ENCODE measurements at regions not wholly inside any gene's neighbourhood (a gene's known extent, or its start where the extent isn't known, plus 50 kb on each side); places are given as distances from the start of the nearest gene placed in this dataset.
A peak's percentile ranks its signal among the peaks of the same experiment; 100 is the strongest.

DNA sequence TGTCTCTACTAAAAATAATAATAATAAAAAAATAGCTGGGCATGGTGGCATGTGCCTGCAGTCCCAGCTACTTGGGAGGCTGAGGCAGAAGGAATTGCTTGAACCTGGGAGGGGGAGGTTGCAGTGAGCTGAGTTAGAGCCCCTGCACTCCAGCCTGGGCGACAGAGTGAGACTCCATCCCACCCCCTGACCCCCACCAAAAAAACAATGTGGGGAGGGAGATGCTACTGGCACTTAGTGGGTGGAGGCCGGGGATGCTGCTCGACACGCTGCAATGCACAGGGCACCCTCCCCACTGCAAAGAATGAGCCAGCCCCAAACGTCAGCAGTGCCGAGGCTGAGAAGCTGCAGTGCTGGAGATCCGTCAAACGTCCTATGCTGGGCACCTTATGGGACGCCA lies 77.5 kb upstream of the MAP1LC3B2 start:
- intact Hi-C loops (cut with DNase I) = no loop called here
- Histone ChIP-seq H3K36me3 (replicated peaks in 1 of 2) (no peaks in the 10 kb centered on the region), H3K4me1 (replicated peaks in 1 of 2) (no peaks in the 10 kb centered on the region), H3K27ac (no peak overlapping the region), H3K4me3 (no peak overlapping the region), H3K9me3 (replicated peaks in 1 of 3) (no peaks in the 10 kb centered on the region), H3K27me3 (no peaks in the 10 kb centered on the region)
- WGBS, 4 donors = 65 to 81% (median 70%) methylated on average over 6 to 9 of the region's 9 CpGs
- DNase-seq = no peak
- TF ChIP-seq POLR2A (IDR thresholded peaks at IDR 0.05) = no peak

DNA sequence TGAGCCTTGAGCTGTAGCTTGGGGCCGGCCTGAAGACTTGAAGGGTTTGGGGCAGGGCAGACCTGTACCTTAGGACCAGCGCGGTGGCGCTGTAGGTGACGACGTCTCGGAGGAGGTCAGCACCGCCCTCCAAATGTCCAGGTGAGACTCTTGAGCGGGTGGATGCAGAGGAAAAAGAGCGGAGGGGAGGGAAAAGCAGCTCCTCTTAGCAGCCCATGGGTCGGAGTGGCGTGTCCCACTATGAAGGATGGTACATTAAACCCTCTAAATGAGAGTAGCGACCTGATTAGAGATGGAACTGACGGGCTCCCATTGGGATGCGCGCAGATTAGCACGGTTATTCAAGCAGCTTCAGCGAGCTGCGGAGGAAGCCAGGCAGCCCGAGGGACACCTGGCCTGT lies 77.0 kb upstream of the MAP1LC3B2 start:
- no peaks in the 10 kb centered on the region for H3K36me3 ChIP-seq (replicated peaks in 1 of 2)
- no peaks in the 10 kb centered on the region for H3K9me3 ChIP-seq (replicated peaks in 1 of 3)
- TF ChIP-seq, protein P1, sequence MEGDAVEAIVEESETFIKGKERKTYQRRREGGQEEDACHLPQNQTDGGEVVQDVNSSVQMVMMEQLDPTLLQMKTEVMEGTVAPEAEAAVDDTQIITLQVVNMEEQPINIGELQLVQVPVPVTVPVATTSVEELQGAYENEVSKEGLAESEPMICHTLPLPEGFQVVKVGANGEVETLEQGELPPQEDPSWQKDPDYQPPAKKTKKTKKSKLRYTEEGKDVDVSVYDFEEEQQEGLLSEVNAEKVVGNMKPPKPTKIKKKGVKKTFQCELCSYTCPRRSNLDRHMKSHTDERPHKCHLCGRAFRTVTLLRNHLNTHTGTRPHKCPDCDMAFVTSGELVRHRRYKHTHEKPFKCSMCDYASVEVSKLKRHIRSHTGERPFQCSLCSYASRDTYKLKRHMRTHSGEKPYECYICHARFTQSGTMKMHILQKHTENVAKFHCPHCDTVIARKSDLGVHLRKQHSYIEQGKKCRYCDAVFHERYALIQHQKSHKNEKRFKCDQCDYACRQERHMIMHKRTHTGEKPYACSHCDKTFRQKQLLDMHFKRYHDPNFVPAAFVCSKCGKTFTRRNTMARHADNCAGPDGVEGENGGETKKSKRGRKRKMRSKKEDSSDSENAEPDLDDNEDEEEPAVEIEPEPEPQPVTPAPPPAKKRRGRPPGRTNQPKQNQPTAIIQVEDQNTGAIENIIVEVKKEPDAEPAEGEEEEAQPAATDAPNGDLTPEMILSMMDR (IDR thresholded peaks at IDR 0.05) = no peak
- H3K4me1 ChIP-seq (replicated peaks in 1 of 2) = no peaks in the 10 kb centered on the region
- H3K27ac ChIP-seq = no peak overlapping the region
- WGBS, 4 donors = 72 to 84% (median 78%) methylated on average over 20 of the region's 20 CpGs
- no peak overlapping the region for H3K4me3 ChIP-seq
- intact Hi-C loops (cut with DNase I) = no loop called here
- no peak for DNase-seq
- H3K27me3 ChIP-seq = no peaks in the 10 kb centered on the region

DNA sequence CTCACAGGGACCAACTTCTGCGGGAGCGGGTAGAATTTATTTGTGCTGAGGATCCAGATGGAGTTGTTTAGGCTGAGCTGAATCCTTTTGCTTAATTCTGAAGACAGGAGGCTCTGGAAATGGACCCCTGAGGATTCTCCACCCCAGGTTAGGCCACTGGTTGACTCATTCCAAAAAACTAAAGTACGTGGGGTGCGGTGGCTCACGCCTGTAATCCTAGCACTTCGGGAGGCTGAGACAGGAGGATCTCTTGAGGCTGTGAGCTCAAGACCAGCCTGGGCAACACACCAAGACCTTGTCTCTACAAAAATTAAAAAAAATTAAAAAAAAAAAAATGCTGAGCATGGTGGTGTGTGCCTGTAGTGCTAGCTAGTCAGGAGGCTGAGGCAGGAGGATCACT lies 76.3 kb upstream of the MAP1LC3B2 start:
- no peaks in the 10 kb centered on the region for H3K9me3 ChIP-seq (replicated peaks in 1 of 3)
- WGBS, 4 donors = 92 to 100% (median 94%) methylated on average over 2 to 6 of the region's 6 CpGs
- H3K27me3 ChIP-seq = no peaks in the 10 kb centered on the region
- H3K36me3 ChIP-seq (replicated peaks in 1 of 2) = no peaks in the 10 kb centered on the region
- intact Hi-C loops (cut with DNase I) = no loop called here
- H3K27ac ChIP-seq = no peak overlapping the region
- TF ChIP-seq, protein P1 (IDR thresholded peaks at IDR 0.05) = no peak
- TF ChIP-seq POLR2A (IDR thresholded peaks at IDR 0.05) = no peak
- H3K4me1 ChIP-seq (replicated peaks in 1 of 2) = no peaks in the 10 kb centered on the region
- H3K4me3 ChIP-seq = no peak overlapping the region
- DNase-seq = no peak

DNA sequence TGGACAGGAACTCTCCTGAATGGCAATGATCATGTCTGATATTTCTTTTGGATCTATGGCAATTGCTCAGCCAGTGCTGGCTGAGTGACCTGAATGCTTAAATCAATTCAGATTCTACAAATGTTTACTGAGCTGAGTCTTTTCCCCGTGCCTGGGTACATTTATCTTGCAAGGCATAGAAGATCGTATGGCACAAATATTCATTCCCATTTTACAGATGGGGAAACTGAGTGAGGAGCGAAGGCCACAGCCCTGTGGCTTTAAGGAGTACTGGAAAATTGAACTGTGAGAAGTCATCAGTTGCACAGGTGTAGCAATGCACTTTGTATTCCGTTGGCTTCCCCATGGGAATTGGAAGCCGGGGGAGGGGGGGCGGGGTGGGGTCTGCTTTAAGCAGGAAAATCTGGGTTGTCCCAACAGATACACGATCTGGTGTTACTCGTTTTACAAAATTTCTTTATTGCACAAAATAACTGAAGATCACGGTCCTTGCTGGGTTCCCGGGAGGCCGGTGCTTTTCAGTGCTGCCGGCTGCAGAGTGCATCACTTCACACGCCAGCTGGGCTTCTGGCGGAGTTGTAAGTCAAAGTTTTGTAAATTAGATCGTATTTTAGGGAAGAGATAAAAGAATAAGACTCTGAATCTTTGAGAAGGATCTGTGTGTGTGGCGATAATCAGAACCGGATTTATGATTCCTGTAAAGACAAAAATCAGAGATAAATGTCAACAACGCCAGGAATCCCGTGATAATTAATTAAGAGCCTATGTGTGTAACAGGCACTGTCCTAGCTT lies 75.0 kb upstream of the MAP1LC3B2 start:
- no peak overlapping the region for H3K27ac ChIP-seq
- DNase-seq = peak in 1 of 7 donors; percentile 18
- no peaks in the 10 kb centered on the region for H3K4me1 ChIP-seq (replicated peaks in 1 of 2)
- H3K4me3 ChIP-seq = no peak overlapping the region
- H3K36me3 ChIP-seq (replicated peaks in 1 of 2) = no peaks in the 10 kb centered on the region
- no peaks in the 10 kb centered on the region for H3K9me3 ChIP-seq (replicated peaks in 1 of 3)
- TF ChIP-seq POLR2A (IDR thresholded peaks at IDR 0.05) = no peak
- TF ChIP-seq, protein P1 (IDR thresholded peaks at IDR 0.05) = no peak
- no peaks in the 10 kb centered on the region for H3K27me3 ChIP-seq
- WGBS, 4 donors = 61 to 66% (median 63%) methylated on average over 16 to 19 of the region's 19 CpGs
- intact Hi-C loops (cut with DNase I) = no loop called here

DNA sequence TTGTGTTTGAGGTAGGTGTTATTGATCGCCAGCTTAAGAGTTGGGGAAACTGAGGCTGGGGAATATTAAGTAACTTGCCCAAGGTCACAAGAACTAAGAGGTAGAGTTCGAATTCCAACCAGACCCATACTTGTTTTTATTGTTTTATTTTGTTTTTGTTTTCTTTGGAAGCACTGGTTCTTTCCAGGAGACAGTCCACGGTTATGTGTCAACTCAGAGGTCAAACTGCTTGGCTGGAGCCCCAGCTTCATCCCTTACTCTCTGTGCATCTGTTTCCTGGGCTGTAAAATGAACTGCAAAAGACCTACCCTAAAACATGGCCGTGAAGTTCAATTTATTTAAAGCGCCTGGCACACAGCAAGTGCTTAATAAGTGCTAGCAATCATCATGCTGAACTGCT lies 74.4 kb upstream of the MAP1LC3B2 start:
- TF ChIP-seq, protein P1 (IDR thresholded peaks at IDR 0.05) = no peak
- TF ChIP-seq POLR2A (IDR thresholded peaks at IDR 0.05) = no peak
- Histone ChIP-seq H3K9me3 (replicated peaks in 1 of 3) (no peaks in the 10 kb centered on the region), H3K4me1 (replicated peaks in 1 of 2) (no peaks in the 10 kb centered on the region), H3K27me3 (no peaks in the 10 kb centered on the region), H3K36me3 (replicated peaks in 1 of 2) (no peaks in the 10 kb centered on the region), H3K27ac (no peak overlapping the region), H3K4me3 (no peak overlapping the region)
- intact Hi-C loops (cut with DNase I) = no loop called here
- 35 to 47% (median 41%) methylated on average over 5 of the region's 5 CpGs for WGBS, 4 donors
- DNase-seq = peak in 4 of 7 donors; percentile 17 to 63 (median 28)

Measured in adrenal gland (tissue), 9 donors.